ENCODE measurements at regions not wholly inside any gene's neighbourhood (a gene's known extent, or its start where the extent isn't known, plus 50 kb on each side); places are given as distances from the start of the nearest gene placed in this dataset.

- no peak for DNase-seq (ENCODE audit: extremely low read depth, low read depth)
- H3K4me3 ChIP-seq (replicated peaks; ENCODE audit: low read depth, low read length), result no peak overlapping the region
- TF ChIP-seq, protein P1, sequence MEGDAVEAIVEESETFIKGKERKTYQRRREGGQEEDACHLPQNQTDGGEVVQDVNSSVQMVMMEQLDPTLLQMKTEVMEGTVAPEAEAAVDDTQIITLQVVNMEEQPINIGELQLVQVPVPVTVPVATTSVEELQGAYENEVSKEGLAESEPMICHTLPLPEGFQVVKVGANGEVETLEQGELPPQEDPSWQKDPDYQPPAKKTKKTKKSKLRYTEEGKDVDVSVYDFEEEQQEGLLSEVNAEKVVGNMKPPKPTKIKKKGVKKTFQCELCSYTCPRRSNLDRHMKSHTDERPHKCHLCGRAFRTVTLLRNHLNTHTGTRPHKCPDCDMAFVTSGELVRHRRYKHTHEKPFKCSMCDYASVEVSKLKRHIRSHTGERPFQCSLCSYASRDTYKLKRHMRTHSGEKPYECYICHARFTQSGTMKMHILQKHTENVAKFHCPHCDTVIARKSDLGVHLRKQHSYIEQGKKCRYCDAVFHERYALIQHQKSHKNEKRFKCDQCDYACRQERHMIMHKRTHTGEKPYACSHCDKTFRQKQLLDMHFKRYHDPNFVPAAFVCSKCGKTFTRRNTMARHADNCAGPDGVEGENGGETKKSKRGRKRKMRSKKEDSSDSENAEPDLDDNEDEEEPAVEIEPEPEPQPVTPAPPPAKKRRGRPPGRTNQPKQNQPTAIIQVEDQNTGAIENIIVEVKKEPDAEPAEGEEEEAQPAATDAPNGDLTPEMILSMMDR (IDR thresholded peaks at IDR 0.05; ENCODE audit: low read depth, low read length, missing control alignments), result no peak
Measured at GRCh38 chr5:167643631-167644280, 647.7 kb upstream of the WWC1 start.

DNA sequence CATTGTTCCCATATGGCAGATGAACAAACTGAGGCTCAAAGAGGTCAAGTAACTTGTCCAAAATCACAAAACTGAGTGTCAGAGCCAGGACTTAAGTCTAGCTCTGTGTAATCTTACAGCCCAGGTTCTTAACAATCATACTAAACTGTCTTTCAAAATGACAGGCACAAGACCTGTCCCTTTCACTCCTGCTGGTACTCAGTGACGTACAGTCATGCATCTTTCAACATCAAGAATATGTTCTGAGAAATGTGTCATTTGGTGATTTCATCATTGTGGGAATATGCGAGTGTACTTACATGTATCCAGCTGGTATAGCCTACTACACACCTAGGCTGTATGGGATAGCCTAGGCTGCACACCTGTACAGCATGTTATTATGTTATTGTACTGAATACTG lies 646.8 kb upstream of the WWC1 start:
- TF ChIP-seq, protein P1 (IDR thresholded peaks at IDR 0.05; ENCODE audit: low read depth, low read length, missing control alignments), result no peak
- no peak for DNase-seq (ENCODE audit: extremely low read depth, low read depth)
- H3K4me3 ChIP-seq (replicated peaks; ENCODE audit: low read depth, low read length), result no peak overlapping the region

DNA sequence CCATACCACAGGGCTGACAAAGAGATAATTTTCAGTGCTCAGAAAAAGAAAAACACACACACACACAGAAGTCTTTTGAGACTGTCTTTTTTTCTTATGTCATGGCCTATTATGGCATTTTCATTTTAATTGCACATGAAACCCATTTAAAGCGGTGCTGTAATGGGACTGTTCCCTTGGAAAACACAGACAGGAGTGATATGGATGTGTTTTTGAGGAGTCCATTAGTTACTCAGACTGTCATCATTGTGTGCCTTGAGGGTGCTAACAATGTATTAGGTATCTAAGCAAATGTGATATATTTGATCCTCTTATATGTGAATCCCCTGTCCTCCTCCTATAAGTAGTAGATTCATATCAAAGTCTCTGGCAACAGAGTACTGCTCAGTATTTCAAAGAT lies 642.0 kb upstream of the WWC1 start:
- TF ChIP-seq, protein P1 (IDR thresholded peaks at IDR 0.05; ENCODE audit: low read depth, low read length, missing control alignments), result no peak

DNA sequence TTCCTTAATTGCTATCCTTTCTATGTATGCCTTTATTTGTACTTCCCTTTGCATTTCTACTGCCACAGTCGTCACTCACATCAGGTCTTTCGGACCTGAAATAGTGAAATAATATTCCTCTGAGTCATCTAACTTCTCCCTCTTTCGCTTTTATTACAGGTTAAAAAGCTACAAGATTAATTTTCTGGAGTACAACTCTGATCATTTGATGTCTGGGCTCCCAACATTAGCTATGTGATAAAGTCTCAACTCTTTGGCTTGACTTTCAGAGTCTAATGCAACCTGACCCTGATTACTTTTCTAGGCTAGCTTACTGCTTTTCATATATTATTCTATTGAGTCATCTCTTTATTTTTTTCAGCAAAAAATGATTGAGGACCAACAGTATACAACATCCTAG lies 638.8 kb upstream of the WWC1 start:
- DNase-seq (ENCODE audit: extremely low read depth, low read depth), result no peak
- H3K4me3 ChIP-seq (replicated peaks; ENCODE audit: low read depth, low read length), result no peak overlapping the region
- TF ChIP-seq, protein P1 (IDR thresholded peaks at IDR 0.05; ENCODE audit: low read depth, low read length, missing control alignments), result no peak

More for the DNA sequence above, 642.0 kb upstream of the WWC1 start:
- no peak for DNase-seq (ENCODE audit: extremely low read depth, low read depth)
- no peak overlapping the region for H3K4me3 ChIP-seq (replicated peaks; ENCODE audit: low read depth, low read length)

DNA sequence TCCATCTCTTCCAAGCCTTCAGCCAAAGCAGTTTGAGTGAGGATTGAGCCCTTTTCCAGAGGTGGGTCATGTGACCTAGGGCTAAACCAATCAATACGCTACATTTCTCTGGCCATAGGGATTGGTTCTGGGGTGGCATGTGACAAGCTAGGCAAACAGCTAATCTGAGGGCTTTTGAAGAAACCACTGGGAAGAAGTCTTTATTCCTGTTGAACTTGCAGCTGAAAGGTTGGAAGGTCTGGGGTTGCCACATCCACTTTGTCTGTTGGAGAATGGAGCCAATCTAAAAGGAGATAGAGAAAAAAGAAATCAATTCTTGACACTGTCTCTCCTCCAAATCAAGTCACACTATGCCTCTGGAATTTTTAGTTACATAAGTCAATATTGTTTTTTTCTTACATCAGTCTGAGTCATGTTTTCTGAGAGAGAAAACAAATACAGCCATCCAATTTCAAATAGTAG lies 637.8 kb upstream of the WWC1 start:
- DNase-seq (ENCODE audit: extremely low read depth, low read depth), result no peak
- H3K4me3 ChIP-seq (replicated peaks; ENCODE audit: low read depth, low read length), result no peak overlapping the region
- TF ChIP-seq, protein P1 (IDR thresholded peaks at IDR 0.05; ENCODE audit: low read depth, low read length, missing control alignments), result no peak

DNA sequence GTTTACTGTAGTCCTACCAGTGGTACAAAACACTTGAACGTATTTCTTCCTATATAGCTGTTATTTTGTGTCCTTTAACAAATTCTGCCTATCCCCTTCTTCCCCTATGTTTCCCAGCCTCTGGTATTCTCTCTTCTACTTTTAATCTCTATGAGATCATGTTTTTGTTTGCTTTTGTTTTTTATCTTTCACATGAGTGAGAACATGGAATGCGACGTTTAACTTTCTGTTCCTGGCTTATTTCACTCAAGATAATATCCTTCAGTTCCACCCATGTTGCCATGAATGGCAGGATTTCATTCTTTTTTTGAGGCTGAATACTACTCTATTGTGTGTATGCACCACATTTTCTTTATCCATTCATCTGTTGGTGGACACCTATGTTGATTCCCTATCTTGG lies 634.4 kb upstream of the WWC1 start:
- no peak for DNase-seq (ENCODE audit: extremely low read depth, low read depth)
- no peak overlapping the region for H3K4me3 ChIP-seq (replicated peaks; ENCODE audit: low read depth, low read length)
- TF ChIP-seq, protein P1 (IDR thresholded peaks at IDR 0.05; ENCODE audit: low read depth, low read length, missing control alignments), result no peak

DNA sequence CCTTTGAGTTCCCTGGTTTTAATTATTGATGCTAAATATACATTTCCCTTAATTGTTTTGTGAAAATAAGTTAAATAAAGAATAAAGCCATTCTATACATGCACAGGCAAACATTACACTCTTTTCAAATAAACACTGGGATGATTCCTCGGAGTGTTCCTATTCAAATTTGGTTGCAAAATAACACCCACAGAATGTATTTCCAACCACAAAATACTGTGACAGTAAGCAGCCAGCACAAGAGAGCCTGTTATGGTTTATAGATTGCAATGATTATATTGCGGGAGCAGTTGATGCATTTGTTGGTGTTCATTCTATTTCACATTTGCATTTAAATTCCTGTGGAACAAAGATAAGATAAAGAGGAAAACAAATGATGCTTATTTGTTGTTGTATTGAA lies 632.6 kb upstream of the WWC1 start:
- no peak overlapping the region for H3K4me3 ChIP-seq (replicated peaks; ENCODE audit: low read depth, low read length)
- no peak for DNase-seq (ENCODE audit: extremely low read depth, low read depth)
- TF ChIP-seq, protein P1 (IDR thresholded peaks at IDR 0.05; ENCODE audit: low read depth, low read length, missing control alignments), result no peak
